ENCODE measurements at regions not wholly inside any gene's neighbourhood (a gene's known extent, or its start where the extent isn't known, plus 50 kb on each side); places are given as distances from the start of the nearest gene placed in this dataset.

GRCh38 chr11:19291064-19291463 is 50.3 kb upstream of the E2F8 start:
- H3K4me1 ChIP-seq (ENCODE audit: insufficient read depth, insufficient read length) = no peaks in the 10 kb centered on the region
- no peaks in the 10 kb centered on the region for H3K36me3 ChIP-seq (ENCODE audit: insufficient read depth, insufficient read length, low read length)
- H3K4me3 ChIP-seq (ENCODE audit: insufficient read length, low read depth) = no peak overlapping the region
- no peaks in the 10 kb centered on the region for H3K27me3 ChIP-seq (ENCODE audit: insufficient read depth, insufficient read length)
- H3K9ac ChIP-seq (ENCODE audit: insufficient read length, low read depth) = no peak overlapping the region
- TF ChIP-seq ZNF274 (IDR thresholded peaks at IDR 0.05; ENCODE audit: low read depth, low read length) = no peak
- no peak for TF ChIP-seq YY1 (IDR thresholded peaks at IDR 0.05; ENCODE audit: insufficient read depth, insufficient read length)
- no peak for TF ChIP-seq SUZ12 (IDR thresholded peaks at IDR 0.05; ENCODE audit: extremely low read depth, insufficient read depth, insufficient read length)
- H3K9me3 ChIP-seq (ENCODE audit: insufficient read depth, low read length) = no peaks in the 10 kb centered on the region
- DNase-seq (ENCODE audit: low read depth, low spot score) = no peak
